ENCODE measurements at regions not wholly inside any gene's neighbourhood (a gene's known extent, or its start where the extent isn't known, plus 50 kb on each side); places are given as distances from the start of the nearest gene placed in this dataset.
"Not testable (repeated sequence)": the region's sequence is repeated elsewhere in the genome, so short reads cannot be mapped to it uniquely, and the experiment has no call there.

GRCh38 chr2:142545999-142546398 is 331.5 kb upstream of the KYNU start:
- not testable (repeated sequence) for TF ChIP-seq CTCF (IDR thresholded peaks at IDR 0.05 in 8 of 11, conservative IDR thresholded peaks at IDR 0.05 in 3 of 11); POLR2A (IDR thresholded peaks at IDR 0.05)
